HL-60 (cell line): ENCODE measurements at regions not wholly inside any gene's neighbourhood (a gene's known extent, or its start where the extent isn't known, plus 50 kb on each side); places are given as distances from the start of the nearest gene placed in this dataset.

Experiments
- DNase-seq, 2 experiments: peaks; one replicate each; pipeline ENCODE4 v3.0.0-alpha.2; 2010 to 2020; ENCODE audit warnings: low read depth in 1 of 2, low spot score in 1 of 2
- H3K27ac ChIP-seq: fragments of 250-450 bp; sonication (Bioruptor Pico); replicated peaks from 2 replicates; pipeline ENCODE4 v1.5.1; 2020; ENCODE audit warnings: mild to moderate bottlenecking, moderate library complexity
- H3K27me3 ChIP-seq: fragments of 250-450 bp; sonication (Bioruptor Pico); 2 replicates; pipeline ENCODE4 v1.5.1; 2021; ENCODE audit warnings: mild to moderate bottlenecking, moderate library complexity; ENCODE audit not compliant: insufficient read depth, poor library complexity, severe bottlenecking
- H3K4me3 ChIP-seq: replicated peaks from 2 replicates; pipeline ENCODE4 v1.5.1; 2011; ENCODE audit warnings: mild to moderate bottlenecking, control low read depth, low read length; ENCODE audit not compliant: insufficient read depth
- CTCF ChIP-seq: IDR thresholded peaks from one replicate; pipeline ENCODE4 v1.5.1; 2011; ENCODE audit warnings: low read length, control low read depth, inconsistent platforms; ENCODE audit not compliant: insufficient read depth
- GABPA ChIP-seq: IDR thresholded peaks from 2 replicates; pipeline ENCODE4 v1.6.1; 2012; ENCODE audit warnings: low read depth
- POLR2AphosphoS5 ChIP-seq: IDR thresholded peaks from 2 replicates; pipeline ENCODE4 v1.6.1; 2012; ENCODE audit warnings: low read depth
- SPI1 ChIP-seq: IDR thresholded peaks from 2 replicates; pipeline ENCODE4 v1.6.1; 2012; ENCODE audit warnings: low read depth, mild to moderate bottlenecking, borderline replicate concordance
- TF ChIP-seq, protein P1 (sequence below): IDR thresholded peaks from 2 replicates; pipeline ENCODE4 v1.6.1; 2012; ENCODE audit warnings: low read depth; ENCODE audit not compliant: insufficient replicate concordance

GRCh38 chr15:31758126-31758525, 272.2 kb upstream of the CHRNA7 start:
- Histone ChIP-seq H3K4me3 (no peak overlapping the region), H3K27me3 (no peaks in the 10 kb centered on the region), H3K27ac (no peak overlapping the region)
- TF ChIP-seq, protein P1, sequence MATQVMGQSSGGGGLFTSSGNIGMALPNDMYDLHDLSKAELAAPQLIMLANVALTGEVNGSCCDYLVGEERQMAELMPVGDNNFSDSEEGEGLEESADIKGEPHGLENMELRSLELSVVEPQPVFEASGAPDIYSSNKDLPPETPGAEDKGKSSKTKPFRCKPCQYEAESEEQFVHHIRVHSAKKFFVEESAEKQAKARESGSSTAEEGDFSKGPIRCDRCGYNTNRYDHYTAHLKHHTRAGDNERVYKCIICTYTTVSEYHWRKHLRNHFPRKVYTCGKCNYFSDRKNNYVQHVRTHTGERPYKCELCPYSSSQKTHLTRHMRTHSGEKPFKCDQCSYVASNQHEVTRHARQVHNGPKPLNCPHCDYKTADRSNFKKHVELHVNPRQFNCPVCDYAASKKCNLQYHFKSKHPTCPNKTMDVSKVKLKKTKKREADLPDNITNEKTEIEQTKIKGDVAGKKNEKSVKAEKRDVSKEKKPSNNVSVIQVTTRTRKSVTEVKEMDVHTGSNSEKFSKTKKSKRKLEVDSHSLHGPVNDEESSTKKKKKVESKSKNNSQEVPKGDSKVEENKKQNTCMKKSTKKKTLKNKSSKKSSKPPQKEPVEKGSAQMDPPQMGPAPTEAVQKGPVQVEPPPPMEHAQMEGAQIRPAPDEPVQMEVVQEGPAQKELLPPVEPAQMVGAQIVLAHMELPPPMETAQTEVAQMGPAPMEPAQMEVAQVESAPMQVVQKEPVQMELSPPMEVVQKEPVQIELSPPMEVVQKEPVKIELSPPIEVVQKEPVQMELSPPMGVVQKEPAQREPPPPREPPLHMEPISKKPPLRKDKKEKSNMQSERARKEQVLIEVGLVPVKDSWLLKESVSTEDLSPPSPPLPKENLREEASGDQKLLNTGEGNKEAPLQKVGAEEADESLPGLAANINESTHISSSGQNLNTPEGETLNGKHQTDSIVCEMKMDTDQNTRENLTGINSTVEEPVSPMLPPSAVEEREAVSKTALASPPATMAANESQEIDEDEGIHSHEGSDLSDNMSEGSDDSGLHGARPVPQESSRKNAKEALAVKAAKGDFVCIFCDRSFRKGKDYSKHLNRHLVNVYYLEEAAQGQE: no peak
- TF ChIP-seq POLR2AphosphoS5 (no peak), GABPA (no peak), CTCF (no peak), SPI1 (no peak)
- DNase-seq: peak in 1 of 2 experiments; percentile 13

GRCh38 chr15:31768055-31768454, 262.3 kb upstream of the CHRNA7 start:
- no peak for TF ChIP-seq GABPA
- H3K27ac ChIP-seq: no peak overlapping the region
- no peak for DNase-seq
- no peak overlapping the region for H3K4me3 ChIP-seq
- H3K27me3 ChIP-seq: peaks cover 2% of the 10 kb centered on the region

DNA sequence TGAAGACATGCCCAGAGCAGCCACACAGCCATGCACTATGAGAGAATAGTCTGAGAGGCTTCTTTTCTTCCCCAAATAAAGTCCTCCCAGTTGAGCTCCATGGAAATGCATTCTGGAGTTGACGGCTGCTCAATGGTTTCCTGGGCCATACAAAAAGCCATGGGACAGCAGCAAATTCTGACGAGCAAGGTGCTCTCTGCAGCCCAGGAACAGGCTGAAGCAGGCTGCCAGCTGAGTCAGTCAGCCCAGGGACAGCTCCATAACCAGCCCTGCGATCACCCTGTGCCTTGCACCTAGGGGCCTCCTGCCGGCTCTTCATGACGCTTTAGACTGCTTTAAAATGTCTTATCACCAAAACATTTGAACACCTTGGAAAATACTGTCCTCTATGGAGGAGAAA, 256.3 kb upstream of the CHRNA7 start:
- Histone ChIP-seq H3K27me3 (no peaks in the 10 kb centered on the region), H3K4me3 (no peak overlapping the region), H3K27ac (no peak overlapping the region)
- TF ChIP-seq, protein P1: no peak
- no peak for DNase-seq

DNA sequence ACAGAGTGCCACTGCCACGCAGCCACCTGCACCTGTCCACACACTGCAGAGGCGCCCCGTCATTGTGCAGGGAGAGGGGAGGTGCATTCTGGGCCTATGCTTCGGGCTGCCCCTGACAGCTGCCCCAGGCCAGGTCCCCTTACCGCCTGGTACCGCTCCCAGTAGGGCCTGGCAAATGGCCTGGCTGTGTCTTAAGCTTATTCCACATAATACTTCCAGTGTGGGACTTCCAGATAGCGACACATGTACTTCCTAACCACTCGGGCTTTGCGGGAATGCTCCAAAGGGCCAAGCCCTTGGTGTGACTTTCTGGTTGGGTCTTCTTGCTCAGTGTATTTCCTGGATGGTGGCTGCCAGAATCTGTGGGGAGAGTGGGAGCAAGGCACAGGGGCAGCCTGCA, 254.3 kb upstream of the CHRNA7 start:
- TF ChIP-seq CTCF (no peak), POLR2AphosphoS5 (no peak), GABPA (no peak), SPI1 (no peak)
- TF ChIP-seq, protein P1: no peak

More for the DNA sequence above, 254.3 kb upstream of the CHRNA7 start:
- DNase-seq: no peak
- Histone ChIP-seq H3K27me3 (no peaks in the 10 kb centered on the region), H3K4me3 (no peak overlapping the region), H3K27ac (no peak overlapping the region)
